K562 (cell line): ENCODE measurements at regions not wholly inside any gene's neighbourhood (a gene's known extent, or its start where the extent isn't known, plus 50 kb on each side); places are given as distances from the start of the nearest gene placed in this dataset.

Experiments
- ATAC-seq: fragments of 200-7000 bp; cut with Tn5 transposase; 3 replicates; pipeline ENCODE4 v1.9.1; 2020; ENCODE audit warnings: moderate library complexity
- BruUV-seq: library from RNA; stranded (reverse); fragments of 400-500 nt; replicated peaks from 2 replicates; lab custom pipeline; 2021; lab: Mats Ljungman, UMichigan
- CTCF ChIA-PET: fragments of 300-600 bp; formaldehyde crosslinking; extraction: SDS; loops from one replicate; lab custom pipeline; 2021; ENCODE audit warnings: low intra/inter-chr PET ratio; lab: Yijun Ruan, JAX
- POLR2A ChIA-PET: fragments of 300-600, 350-650 bp; sonication (Branson Sonifier 250); formaldehyde crosslinking; extraction: SDS; loops from one replicate; lab custom pipeline; 2021; ENCODE audit warnings: antibody characterized with exemption, inconsistent platforms; lab: Yijun Ruan, JAX
- DNase-seq, 4 experiments: peaks; one replicate each; pipeline versions ENCODE4 v3.0.0 to v3.0.0-alpha.2; 2011 to 2018; ENCODE audit warnings: low spot score in 3 of 4, mixed read lengths in 3 of 4; ENCODE audit errors: extremely low read depth in 1 of 4
- FAIRE-seq: peaks from 2 replicates; lab custom pipeline; 2011; peaks lifted over from hg19 to GRCh38; lab: Jason Lieb, UNC
- H2AFZ ChIP-seq: 2 replicates; pipeline ENCODE4 v1.6.0; 2011; ENCODE audit warnings: low read depth, low read length, control low read depth, inconsistent platforms
- H3K27ac ChIP-seq: fragments of 200-600 bp; 3 replicates; pipeline ENCODE4 v1.8.0; 2011; ENCODE audit warnings: low read depth, mild to moderate bottlenecking, control low read depth, inconsistent platforms, low read length, moderate library complexity, mixed read lengths; ENCODE audit errors: extremely low read depth
- H3K27me3 ChIP-seq, 2 experiments: fragments of 300-600 bp in 1 of 2; 2 replicates in 1 of 2; 3 replicates in 1 of 2; pipeline versions ENCODE4 v1.6.0 to v1.8.0; 2011; ENCODE audit warnings: inconsistent platforms in 2 of 2, low read length in 2 of 2, mild to moderate bottlenecking in 1 of 2, mixed read lengths in 1 of 2, moderate library complexity in 1 of 2; ENCODE audit not compliant: control insufficient read depth in 2 of 2, insufficient read depth in 2 of 2
- H3K36me3 ChIP-seq: fragments of 300-600 bp; 3 replicates; pipeline ENCODE4 v1.8.0; 2011; ENCODE audit warnings: mild to moderate bottlenecking, low read length, inconsistent platforms; ENCODE audit not compliant: control insufficient read depth, insufficient read depth
- H3K4me1 ChIP-seq, 2 experiments: fragments of 200-600 bp in 1 of 2; replicated peaks in 1 of 2; 2 replicates in 1 of 2; 3 replicates in 1 of 2; pipeline versions ENCODE4 v1.5.1 to v1.8.0; 2011; ENCODE audit warnings: inconsistent platforms in 2 of 2, low read length in 2 of 2, mild to moderate bottlenecking in 1 of 2, mixed read lengths in 1 of 2, moderate library complexity in 1 of 2; ENCODE audit not compliant: control insufficient read depth in 2 of 2, insufficient read depth in 2 of 2
- H3K4me2 ChIP-seq: 2 replicates; pipeline ENCODE4 v1.6.1; 2011; ENCODE audit warnings: low read length, control low read depth, inconsistent platforms, mixed read lengths; ENCODE audit not compliant: insufficient read depth
- H3K4me3 ChIP-seq: fragments of 200-600 bp; sonication (generic), shearing (Covaris generic); 2 replicates; pipeline ENCODE4 v1.5.1; 2016; ENCODE audit warnings: control low read depth, inconsistent platforms
- H3K79me2 ChIP-seq: fragments of 200-600 bp; 3 replicates; pipeline ENCODE4 v1.8.0; 2011; ENCODE audit warnings: low read length, inconsistent platforms; ENCODE audit not compliant: control insufficient read depth, insufficient read depth
- H3K9ac ChIP-seq, 2 experiments: 2 replicates each; pipeline versions ENCODE4 v1.6.0 to v1.6.1; 2011; ENCODE audit warnings: low read depth in 2 of 2, low read length in 2 of 2, control low read depth in 1 of 2, inconsistent platforms in 1 of 2, mild to moderate bottlenecking in 1 of 2, mixed read lengths in 1 of 2; ENCODE audit not compliant: insufficient read depth in 1 of 2
- H3K9me1 ChIP-seq: one replicate; pipeline ENCODE4 v1.6.0; 2011; ENCODE audit warnings: inconsistent platforms, mild to moderate bottlenecking, low read length, moderate library complexity; ENCODE audit not compliant: control insufficient read depth, insufficient read depth
- H3K9me3 ChIP-seq: replicated peaks from 2 replicates; pipeline ENCODE4 v1.5.1; 2011; ENCODE audit warnings: low read depth, low read length, inconsistent platforms; ENCODE audit not compliant: control insufficient read depth, insufficient read depth
- H4K20me1 ChIP-seq: replicated peaks from 2 replicates; pipeline ENCODE4 v1.6.1; 2011; ENCODE audit warnings: low read length, inconsistent platforms, mixed read lengths; ENCODE audit not compliant: control insufficient read depth, insufficient read depth
- ARID3A ChIP-seq: IDR thresholded peaks from 2 replicates; pipeline ENCODE4 v1.6.1; 2012; ENCODE audit warnings: low read depth, low read length, improper control_type of control experiment, borderline replicate concordance
- CEBPB ChIP-seq: fragments of 450-650 bp; IDR thresholded peaks from 2 replicates; pipeline ENCODE4 v1.6.1; 2016; ENCODE audit warnings: missing genetic modification characterization, missing compliant biosample characterization
- CLOCK ChIP-seq: fragments of 250-450 bp; sonication (Bioruptor Pico); IDR thresholded peaks from 2 replicates; pipeline ENCODE4 v1.4.0; 2020; ENCODE audit warnings: mild to moderate bottlenecking, moderate library complexity, borderline replicate concordance
- CXXC5 ChIP-seq: fragments of 250-450 bp; sonication (Bioruptor Pico); IDR thresholded peaks from 2 replicates; pipeline ENCODE4 v1.8.0; 2022; ENCODE audit warnings: inconsistent platforms, mild to moderate bottlenecking, moderate library complexity
- ESRRA ChIP-seq: fragments of 450-650 bp; IDR thresholded peaks from 2 replicates; pipeline ENCODE4 v1.6.1; 2014; ENCODE audit warnings: low read depth, mild to moderate bottlenecking, moderate library complexity, borderline replicate concordance
- ETV5 ChIP-seq: sonication (generic); formaldehyde crosslinking; IDR thresholded peaks from 2 replicates; pipeline ENCODE4 v1.4.0; 2020; ENCODE audit warnings: low read depth, mild to moderate bottlenecking, missing genetic modification reagents
- FOXA3 ChIP-seq, 2 experiments: fragments of 450-650 bp in 1 of 2; sonication (generic) in 1 of 2; formaldehyde crosslinking; IDR thresholded peaks in 1 of 2; conservative IDR thresholded peaks in 1 of 2; 2 replicates each; pipeline versions ENCODE4 v1.4.0 to v1.8.0; 2020 to 2022; ENCODE audit warnings: mild to moderate bottlenecking in 2 of 2, missing genetic modification reagents in 1 of 2
- FOXK1 ChIP-seq: sonication (generic); formaldehyde crosslinking; IDR thresholded peaks from 2 replicates; pipeline ENCODE4 v1.8.0; 2022; ENCODE audit warnings: missing genetic modification reagents, mild to moderate bottlenecking, borderline replicate concordance
- HNRNPL ChIP-seq: fragments of 200-400 bp; formaldehyde crosslinking; IDR thresholded peaks from 2 replicates; pipeline ENCODE4 v1.6.1; 2017; ENCODE audit warnings: low read depth, mild to moderate bottlenecking, low read length
- KLF13 ChIP-seq: fragments of 450-650 bp; IDR thresholded peaks from 2 replicates; pipeline ENCODE4 v1.6.1; 2016; ENCODE audit warnings: missing genetic modification characterization, low read depth, mild to moderate bottlenecking, missing compliant biosample characterization, moderate library complexity, borderline replicate concordance
- RBM15 ChIP-seq: fragments of 200-400 bp; formaldehyde crosslinking; IDR thresholded peaks from 2 replicates; pipeline ENCODE4 v1.6.1; 2018; ENCODE audit warnings: mild to moderate bottlenecking, low read length, moderate library complexity; ENCODE audit not compliant: insufficient read depth
- SPI1 ChIP-seq: IDR thresholded peaks from 2 replicates; pipeline ENCODE4 v1.6.1; 2011; ENCODE audit warnings: low read depth, low read length, control low read depth, borderline replicate concordance
- SREBF1 ChIP-seq: fragments of 150-350 bp; IDR thresholded peaks from 2 replicates; pipeline ENCODE4 v1.6.1; 2014; ENCODE audit warnings: antibody characterized with exemption, low read depth, low read length, borderline replicate concordance
- WGBS: fragments of 100-300 bp; shearing (Covaris generic); methylation state at CpG from one replicate; pipeline ENCODE4 v1.1.6; 2016; ENCODE audit warnings: low coverage, mixed read lengths; ENCODE audit not compliant: insufficient coverage; ENCODE audit errors: missing lambda C conversion rate; 5-methylcytosine and 5-hydroxymethylcytosine counted together
- in situ Hi-C: fragments of 300-500 bp; cut with MboI; formaldehyde crosslinking; loops from 4 replicates; pipeline ENCODE4 v1.15.0; 2018; ENCODE audit warnings: inconsistent platforms, mixed read lengths
- intact Hi-C: fragments of 100-400 bp; cut with micrococcal nuclease; formaldehyde crosslinking; loops from 2 replicates; pipeline ENCODE4 v1.14.2; 2022

GRCh38 chr18:10213526-10213925 is 240.9 kb upstream of the APCDD1 start:
- H3K27me3 ChIP-seq: peaks cover 0 to under 1% of the 10 kb centered on the region in 2 experiments; a peak in 1 of 5 replicates
- no peak for DNase-seq
- no peak overlapping the region for H3K4me3 ChIP-seq
- intact Hi-C loops (no loop called here), in situ Hi-C loops (no loop called here)
- no peak overlapping the region for H3K4me2 ChIP-seq
- BruUV-seq: no TSS peak
- no peaks in the 10 kb centered on the region for H3K9me1 ChIP-seq
- ATAC-seq: no peak
- no peaks in the 10 kb centered on the region for H4K20me1 ChIP-seq
- no peak overlapping the region for H2AFZ ChIP-seq
- no peaks in the 10 kb centered on the region for H3K9me3 ChIP-seq
- POLR2A ChIA-PET: interaction anchor here (1.0 kb wide), 1 partner anchor 11 kb away, joined by 3 read pairs; no protein-coding TSS in a partner anchor
- H3K9ac ChIP-seq: no peak overlapping the region
- CTCF ChIA-PET: no interaction called here
- no peaks in the 10 kb centered on the region for H3K4me1 ChIP-seq
- 0% methylated on average over 3 of the region's 3 CpGs for WGBS
- H3K27ac ChIP-seq: no peak overlapping the region
- FAIRE-seq: peak; percentile 65
- TF ChIP-seq HNRNPL (no peak), CXXC5 (CRISPR knock-in tag) (no peak), FOXK1 (CRISPR knock-in tag) (no peak), CLOCK (CRISPR knock-in tag) (no peak), CEBPB (tag) (0 out of 2 replicates have a peak, but pooled peaks have one; percentile 24), ESRRA (no peak), FOXA3 (CRISPR knock-in tag; conservative IDR thresholded peaks at IDR 0.05 in 1 of 2, IDR thresholded peaks at IDR 0.05 in 1 of 2) (peak in 1 of 2 experiments; percentile 65; a peak in 2 of 4 replicates), SREBF1 (no peak), RBM15 (no peak), KLF13 (tag) (no peak), ARID3A (no peak), ETV5 (CRISPR knock-in tag) (no peak), SPI1 (peak; percentile 91)
- H3K79me2 ChIP-seq: no peaks in the 10 kb centered on the region
- H3K36me3 ChIP-seq: no peaks in the 10 kb centered on the region
